NT2/D1 (cell line): ENCODE measurements at regions not wholly inside any gene's neighbourhood (a gene's known extent, or its start where the extent isn't known, plus 50 kb on each side); places are given as distances from the start of the nearest gene placed in this dataset.

Experiments used
- YY1 ChIP-seq: IDR thresholded peaks from 2 replicates; pipeline ENCODE4 v1.6.1; 2011; ENCODE audit not compliant: insufficient read length, insufficient read depth
- ZNF274 ChIP-seq: IDR thresholded peaks from 2 replicates; pipeline ENCODE4 v1.6.1; 2011; ENCODE audit warnings: mild to moderate bottlenecking, low read depth, low read length

GRCh38 chr16:49078571-49078970 lies 203.1 kb downstream of the CBLN1 start:
- TF ChIP-seq YY1 = no peak
- no peak for TF ChIP-seq ZNF274
